HCT116 (cell line): ENCODE measurements at regions not wholly inside any gene's neighbourhood (a gene's known extent, or its start where the extent isn't known, plus 50 kb on each side); places are given as distances from the start of the nearest gene placed in this dataset.

Source experiments
- EZH2 ChIP-seq: fragments of 200-600 bp; sonication (generic); IDR thresholded peaks from 2 replicates; pipeline ENCODE4 v1.6.1; 2017; ENCODE audit warnings: antibody characterized with exemption, mixed run types
- EZH2phosphoT487 ChIP-seq: fragments of 200-600 bp; IDR thresholded peaks from 2 replicates; pipeline ENCODE4 v1.6.1; 2018; ENCODE audit warnings: antibody characterized with exemption, borderline replicate concordance
- JUND ChIP-seq: IDR thresholded peaks from 2 replicates; pipeline ENCODE4 v1.6.1; 2012
- POLR2A ChIP-seq: IDR thresholded peaks from 2 replicates; pipeline ENCODE4 v1.7.0; 2011; ENCODE audit warnings: borderline replicate concordance; ENCODE audit not compliant: insufficient read depth, insufficient read length; ENCODE audit errors: extremely low read depth
- POLR2AphosphoS5 ChIP-seq: IDR thresholded peaks from 2 replicates; pipeline ENCODE4 v1.6.1; 2011; ENCODE audit warnings: mild to moderate bottlenecking, low read depth, low read length, moderate library complexity
- RAD21 ChIP-seq: IDR thresholded peaks from 2 replicates; pipeline ENCODE4 v1.6.1; 2012; ENCODE audit warnings: low read depth, mild to moderate bottlenecking
- ZNF274 ChIP-seq: fragments of 200-500 bp; sonication (Bioruptor generic); IDR thresholded peaks from 2 replicates; pipeline ENCODE4 v1.6.1; 2014; ENCODE audit warnings: mild to moderate bottlenecking, low read depth, low read length, inconsistent platforms
- TF ChIP-seq, protein P1 (sequence below), 3 experiments: fragments of 200-600 bp in 1 of 3; sonication (generic) in 1 of 3; IDR thresholded peaks in 2 of 3; conservative IDR thresholded peaks in 1 of 3; 2 replicates each; pipeline ENCODE4 v1.5.1; 2012 to 2017; ENCODE audit warnings: low read depth in 2 of 3, low read length in 2 of 3, antibody characterized with exemption in 1 of 3, borderline replicate concordance in 1 of 3, control low read depth in 1 of 3, mild to moderate bottlenecking in 1 of 3, mixed read lengths in 1 of 3, mixed run types in 1 of 3, moderate library complexity in 1 of 3; ENCODE audit not compliant: insufficient read depth in 1 of 3
- TF ChIP-seq, protein P2 (sequence below): IDR thresholded peaks from 2 replicates; pipeline ENCODE4 v1.6.1; 2012

DNA sequence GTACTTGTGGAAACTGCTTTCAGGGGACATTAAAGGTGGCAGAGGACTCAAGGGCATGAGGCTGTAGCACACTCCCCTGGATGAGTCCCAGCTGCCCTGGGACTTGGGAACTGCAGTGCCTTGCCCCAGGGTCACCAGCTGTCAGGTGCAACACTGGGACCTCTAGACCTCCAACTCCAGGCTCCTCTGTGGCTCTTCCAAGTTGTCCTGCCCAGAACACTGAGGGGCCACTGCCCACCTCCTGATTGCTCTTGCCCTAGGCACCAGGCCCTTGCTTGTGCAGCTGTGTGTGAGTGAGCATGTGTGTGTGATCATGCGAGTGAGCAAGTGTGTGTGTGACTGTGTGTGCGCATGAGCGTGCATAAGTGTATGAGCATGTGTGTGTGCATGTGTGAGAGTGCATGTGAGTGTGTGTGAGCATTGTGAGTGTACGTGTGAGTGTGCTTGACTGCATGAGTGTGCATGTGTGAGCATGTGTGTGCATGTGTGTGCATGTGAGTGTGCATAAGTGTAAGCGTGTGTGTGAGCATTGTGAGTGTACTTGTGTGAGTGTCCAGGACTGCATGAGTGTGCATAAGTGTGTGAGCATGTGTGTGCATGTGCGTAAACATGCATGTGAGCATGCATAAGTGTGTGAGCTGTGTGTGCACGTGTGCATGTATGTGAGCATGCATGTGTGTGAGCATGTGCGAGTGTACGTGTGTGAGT, 301.5 kb downstream of the NDUFA10 start:
- TF ChIP-seq, protein P1, sequence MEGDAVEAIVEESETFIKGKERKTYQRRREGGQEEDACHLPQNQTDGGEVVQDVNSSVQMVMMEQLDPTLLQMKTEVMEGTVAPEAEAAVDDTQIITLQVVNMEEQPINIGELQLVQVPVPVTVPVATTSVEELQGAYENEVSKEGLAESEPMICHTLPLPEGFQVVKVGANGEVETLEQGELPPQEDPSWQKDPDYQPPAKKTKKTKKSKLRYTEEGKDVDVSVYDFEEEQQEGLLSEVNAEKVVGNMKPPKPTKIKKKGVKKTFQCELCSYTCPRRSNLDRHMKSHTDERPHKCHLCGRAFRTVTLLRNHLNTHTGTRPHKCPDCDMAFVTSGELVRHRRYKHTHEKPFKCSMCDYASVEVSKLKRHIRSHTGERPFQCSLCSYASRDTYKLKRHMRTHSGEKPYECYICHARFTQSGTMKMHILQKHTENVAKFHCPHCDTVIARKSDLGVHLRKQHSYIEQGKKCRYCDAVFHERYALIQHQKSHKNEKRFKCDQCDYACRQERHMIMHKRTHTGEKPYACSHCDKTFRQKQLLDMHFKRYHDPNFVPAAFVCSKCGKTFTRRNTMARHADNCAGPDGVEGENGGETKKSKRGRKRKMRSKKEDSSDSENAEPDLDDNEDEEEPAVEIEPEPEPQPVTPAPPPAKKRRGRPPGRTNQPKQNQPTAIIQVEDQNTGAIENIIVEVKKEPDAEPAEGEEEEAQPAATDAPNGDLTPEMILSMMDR (IDR thresholded peaks at IDR 0.05 in 2 of 3, conservative IDR thresholded peaks at IDR 0.05 in 1 of 3; ENCODE audit: borderline replicate concordance in 1 of 3, insufficient read depth in 1 of 3, low read depth in 2 of 3, low read length in 2 of 3): no peak
- no peak for TF ChIP-seq ZNF274
- no peak for TF ChIP-seq EZH2
- no peak for TF ChIP-seq POLR2AphosphoS5
- no peak for TF ChIP-seq RAD21
- TF ChIP-seq JUND: no peak
- TF ChIP-seq, protein P2, sequence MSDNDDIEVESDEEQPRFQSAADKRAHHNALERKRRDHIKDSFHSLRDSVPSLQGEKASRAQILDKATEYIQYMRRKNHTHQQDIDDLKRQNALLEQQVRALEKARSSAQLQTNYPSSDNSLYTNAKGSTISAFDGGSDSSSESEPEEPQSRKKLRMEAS: no peak
- TF ChIP-seq EZH2phosphoT487: no peak
- TF ChIP-seq POLR2A: no peak
